ENCODE measurements at regions not wholly inside any gene's neighbourhood (a gene's known extent, or its start where the extent isn't known, plus 50 kb on each side); places are given as distances from the start of the nearest gene placed in this dataset.

DNA sequence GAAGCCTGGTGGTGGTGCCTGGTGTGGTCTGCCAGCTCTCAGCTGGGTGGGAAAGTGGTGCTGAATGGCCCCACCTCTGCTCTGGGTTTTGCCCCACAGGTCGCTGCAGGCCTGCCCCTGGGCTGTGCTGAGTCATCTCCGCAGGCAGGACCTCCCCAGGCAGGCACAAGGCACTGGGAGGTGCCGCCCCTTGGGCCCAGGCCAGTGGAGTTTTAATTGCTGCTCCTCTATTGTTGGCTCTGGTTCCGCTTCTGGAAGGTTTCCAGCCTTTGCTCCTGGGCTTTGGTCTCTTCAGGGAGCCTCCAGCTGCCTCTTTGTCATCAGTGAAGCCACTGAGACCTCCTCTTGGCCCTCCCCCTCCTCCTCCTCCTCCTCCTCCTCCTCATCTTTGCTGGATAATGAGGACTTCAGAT lies 180.3 kb upstream of the GRB10 start:
- no peak for DNase-seq (ENCODE audit: extremely low spot score)

DNA sequence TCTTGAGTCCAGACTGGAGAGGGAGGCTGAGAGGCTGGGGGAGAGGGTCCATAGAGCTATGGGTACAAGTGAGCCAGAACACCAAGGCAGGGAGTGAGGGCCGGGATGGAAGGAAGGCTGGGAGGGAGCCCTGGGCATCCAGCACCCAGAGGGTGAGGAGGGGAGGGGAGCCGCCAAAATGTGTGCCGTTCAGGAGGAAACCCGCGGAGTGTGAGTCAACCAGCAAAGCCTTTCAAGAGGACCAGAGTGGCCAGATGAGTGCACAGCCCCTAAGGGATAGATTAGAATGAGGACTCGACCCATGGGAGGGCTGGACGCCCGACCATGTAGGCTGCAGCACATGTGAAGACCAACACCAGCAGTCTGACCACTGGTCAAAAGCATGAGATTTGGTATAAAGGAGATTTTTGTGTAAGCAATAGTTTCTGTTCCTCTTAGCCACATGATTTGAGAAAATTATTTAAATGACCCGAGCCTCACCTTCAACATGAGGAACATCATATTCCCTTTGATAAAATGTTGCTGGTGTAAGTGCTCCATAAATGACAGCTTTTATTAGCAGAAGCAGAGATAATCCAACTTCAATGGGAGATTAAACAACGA lies 179.7 kb upstream of the GRB10 start:
- ChIA-PET POLR2A (no interaction called here), CTCF (no interaction called here)
- DNase-seq (ENCODE audit: extremely low spot score), result no peak
- TF ChIP-seq, protein P1, sequence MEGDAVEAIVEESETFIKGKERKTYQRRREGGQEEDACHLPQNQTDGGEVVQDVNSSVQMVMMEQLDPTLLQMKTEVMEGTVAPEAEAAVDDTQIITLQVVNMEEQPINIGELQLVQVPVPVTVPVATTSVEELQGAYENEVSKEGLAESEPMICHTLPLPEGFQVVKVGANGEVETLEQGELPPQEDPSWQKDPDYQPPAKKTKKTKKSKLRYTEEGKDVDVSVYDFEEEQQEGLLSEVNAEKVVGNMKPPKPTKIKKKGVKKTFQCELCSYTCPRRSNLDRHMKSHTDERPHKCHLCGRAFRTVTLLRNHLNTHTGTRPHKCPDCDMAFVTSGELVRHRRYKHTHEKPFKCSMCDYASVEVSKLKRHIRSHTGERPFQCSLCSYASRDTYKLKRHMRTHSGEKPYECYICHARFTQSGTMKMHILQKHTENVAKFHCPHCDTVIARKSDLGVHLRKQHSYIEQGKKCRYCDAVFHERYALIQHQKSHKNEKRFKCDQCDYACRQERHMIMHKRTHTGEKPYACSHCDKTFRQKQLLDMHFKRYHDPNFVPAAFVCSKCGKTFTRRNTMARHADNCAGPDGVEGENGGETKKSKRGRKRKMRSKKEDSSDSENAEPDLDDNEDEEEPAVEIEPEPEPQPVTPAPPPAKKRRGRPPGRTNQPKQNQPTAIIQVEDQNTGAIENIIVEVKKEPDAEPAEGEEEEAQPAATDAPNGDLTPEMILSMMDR (IDR thresholded peaks at IDR 0.05; ENCODE audit: control extremely low read depth, extremely low read depth, low read depth, missing control alignments), result no peak

More for the DNA sequence above, 180.3 kb upstream of the GRB10 start:
- POLR2A ChIA-PET, result no interaction called here
- CTCF ChIA-PET, result no interaction called here
- TF ChIP-seq, protein P1 (IDR thresholded peaks at IDR 0.05; ENCODE audit: control extremely low read depth, extremely low read depth, low read depth, missing control alignments), result no peak

DNA sequence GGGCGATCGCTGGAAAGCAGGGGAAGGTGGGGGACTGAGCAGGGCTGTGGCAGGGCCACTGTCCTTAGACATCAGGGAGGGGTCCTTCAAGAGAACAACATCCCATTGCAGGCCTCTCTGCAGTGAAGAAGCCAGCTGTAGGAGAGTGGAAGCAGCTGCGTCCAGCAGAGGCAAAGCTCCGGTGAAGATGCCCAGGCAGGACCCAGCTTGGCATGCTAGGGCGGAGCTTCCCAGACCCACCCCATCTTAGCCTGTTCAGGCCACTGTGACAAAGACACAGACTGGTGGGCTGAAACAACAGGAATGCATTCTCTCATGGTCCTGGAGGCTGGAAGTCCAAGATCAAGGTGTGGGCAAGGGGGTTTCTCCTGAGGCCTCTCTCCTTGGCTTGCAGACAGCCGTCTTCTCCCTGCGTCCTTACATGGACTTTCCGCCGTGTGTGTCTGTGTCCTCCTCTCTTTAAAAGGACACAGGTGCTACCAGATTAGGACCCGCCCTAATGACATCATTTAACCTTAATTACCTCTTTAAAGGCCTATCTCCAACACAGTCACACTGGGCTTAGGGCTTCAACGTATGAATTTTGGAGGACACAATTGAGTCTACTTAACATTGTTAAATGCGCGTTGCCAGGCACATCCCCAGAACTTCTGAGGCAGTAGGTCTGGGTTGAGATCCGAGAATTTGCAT lies 178.1 kb upstream of the GRB10 start:
- ChIA-PET CTCF (no interaction called here), POLR2A (no interaction called here)
- DNase-seq (ENCODE audit: extremely low spot score), result no peak
- TF ChIP-seq, protein P1 (IDR thresholded peaks at IDR 0.05; ENCODE audit: control extremely low read depth, extremely low read depth, low read depth, missing control alignments), result no peak

GRCh38 chr7:50959991-50960390 lies 177.3 kb upstream of the GRB10 start:
- no peak for DNase-seq (ENCODE audit: extremely low spot score)
- ChIA-PET CTCF (no interaction called here), POLR2A (no interaction called here)
- TF ChIP-seq, protein P1 (IDR thresholded peaks at IDR 0.05; ENCODE audit: control extremely low read depth, extremely low read depth, low read depth, missing control alignments), result no peak

DNA sequence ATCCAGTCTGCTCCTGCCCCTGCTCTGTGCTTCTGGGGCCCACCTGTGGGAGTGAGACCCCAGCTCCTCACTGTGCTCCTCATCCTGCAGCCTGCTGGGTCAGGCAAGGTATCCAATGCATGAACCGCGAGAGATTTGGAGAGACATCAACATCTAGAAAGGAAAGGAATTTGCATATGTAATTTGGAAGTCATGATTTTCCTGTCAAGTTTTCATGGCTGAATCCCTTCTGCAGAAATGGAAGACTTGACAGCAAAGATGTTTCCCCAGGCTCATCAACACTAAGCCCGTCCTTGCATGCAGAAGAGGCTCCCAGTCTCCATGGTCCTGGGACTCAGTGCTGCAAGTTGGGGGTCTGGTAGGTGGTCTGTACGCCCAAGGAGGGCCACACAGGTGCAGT lies 176.9 kb upstream of the GRB10 start:
- CTCF ChIA-PET, result no interaction called here
- TF ChIP-seq, protein P1 (IDR thresholded peaks at IDR 0.05; ENCODE audit: control extremely low read depth, extremely low read depth, low read depth, missing control alignments), result no peak
- POLR2A ChIA-PET, result no interaction called here
- no peak for DNase-seq (ENCODE audit: extremely low spot score)

GRCh38 chr7:50957855-50958254 lies 175.2 kb upstream of the GRB10 start:
- DNase-seq (ENCODE audit: extremely low spot score), result no peak
- TF ChIP-seq, protein P1 (IDR thresholded peaks at IDR 0.05; ENCODE audit: control extremely low read depth, extremely low read depth, low read depth, missing control alignments), result no peak
- CTCF ChIA-PET, result no interaction called here
- POLR2A ChIA-PET, result no interaction called here
